GM23338 (cell line): ENCODE measurements at regions not wholly inside any gene's neighbourhood (a gene's known extent, or its start where the extent isn't known, plus 50 kb on each side); places are given as distances from the start of the nearest gene placed in this dataset.
"Not testable (repeated sequence)": the region's sequence is repeated elsewhere in the genome, so short reads cannot be mapped to it uniquely, and the experiment has no call there.

Experiments used
- EZH2 ChIP-seq: fragments of 200-600 bp; sonication (generic); IDR thresholded peaks from one replicate; pipeline ENCODE4 v1.8.0; 2017; ENCODE audit warnings: antibody characterized with exemption, mild to moderate bottlenecking, low read depth; ENCODE audit not compliant: unreplicated experiment
- EZH2phosphoT487 ChIP-seq: fragments of 200-600 bp; sonication (generic); IDR thresholded peaks from one replicate; pipeline ENCODE4 v1.8.1; 2018; ENCODE audit warnings: antibody characterized with exemption; ENCODE audit not compliant: unreplicated experiment
- POLR2AphosphoS5 ChIP-seq: IDR thresholded peaks from 2 replicates; pipeline ENCODE4 v1.6.1; 2016; ENCODE audit warnings: antibody characterized with exemption, low read depth
- TF ChIP-seq, protein P1 (sequence below), 2 experiments: fragments of 200-600 bp in 1 of 2; sonication (generic) in 1 of 2; conservative IDR thresholded peaks; 2 replicates each; pipeline versions ENCODE4 v1.5.1 to v1.6.1; 2016 to 2017; ENCODE audit warnings: antibody characterized with exemption in 2 of 2, low read depth in 2 of 2, mild to moderate bottlenecking in 2 of 2, moderate library complexity in 1 of 2
- TF ChIP-seq, protein P2 (sequence below): IDR thresholded peaks from one replicate; pipeline ENCODE4 v1.6.1; 2018; ENCODE audit warnings: antibody characterized with exemption; ENCODE audit not compliant: unreplicated experiment

DNA sequence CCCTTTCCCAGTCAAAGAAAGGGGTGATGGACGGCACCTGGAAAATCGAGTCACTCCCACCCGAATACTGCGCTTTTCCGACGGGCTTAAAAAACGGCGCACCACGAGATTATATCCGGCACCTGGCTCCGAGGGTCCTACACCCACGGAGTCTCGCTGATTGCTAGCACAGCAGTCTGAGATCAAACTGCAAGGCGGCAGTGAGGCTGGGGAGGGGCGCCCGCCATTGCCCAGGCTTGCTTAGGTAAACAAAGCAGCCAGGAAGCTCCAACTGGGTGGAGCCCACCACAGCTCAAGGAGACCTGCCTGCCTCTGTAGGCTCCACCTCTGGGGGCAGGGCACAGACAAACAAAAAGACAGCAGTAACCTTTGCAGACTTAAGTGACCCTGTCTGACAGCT, 317.7 kb upstream of the GJE1 start:
- not testable (repeated sequence) for TF ChIP-seq POLR2AphosphoS5, EZH2phosphoT487, EZH2
- TF ChIP-seq, protein P1, sequence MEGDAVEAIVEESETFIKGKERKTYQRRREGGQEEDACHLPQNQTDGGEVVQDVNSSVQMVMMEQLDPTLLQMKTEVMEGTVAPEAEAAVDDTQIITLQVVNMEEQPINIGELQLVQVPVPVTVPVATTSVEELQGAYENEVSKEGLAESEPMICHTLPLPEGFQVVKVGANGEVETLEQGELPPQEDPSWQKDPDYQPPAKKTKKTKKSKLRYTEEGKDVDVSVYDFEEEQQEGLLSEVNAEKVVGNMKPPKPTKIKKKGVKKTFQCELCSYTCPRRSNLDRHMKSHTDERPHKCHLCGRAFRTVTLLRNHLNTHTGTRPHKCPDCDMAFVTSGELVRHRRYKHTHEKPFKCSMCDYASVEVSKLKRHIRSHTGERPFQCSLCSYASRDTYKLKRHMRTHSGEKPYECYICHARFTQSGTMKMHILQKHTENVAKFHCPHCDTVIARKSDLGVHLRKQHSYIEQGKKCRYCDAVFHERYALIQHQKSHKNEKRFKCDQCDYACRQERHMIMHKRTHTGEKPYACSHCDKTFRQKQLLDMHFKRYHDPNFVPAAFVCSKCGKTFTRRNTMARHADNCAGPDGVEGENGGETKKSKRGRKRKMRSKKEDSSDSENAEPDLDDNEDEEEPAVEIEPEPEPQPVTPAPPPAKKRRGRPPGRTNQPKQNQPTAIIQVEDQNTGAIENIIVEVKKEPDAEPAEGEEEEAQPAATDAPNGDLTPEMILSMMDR (conservative IDR thresholded peaks at IDR 0.05; ENCODE audit: low read depth in 2 of 2) = not testable (repeated sequence)
- TF ChIP-seq, protein P2, sequence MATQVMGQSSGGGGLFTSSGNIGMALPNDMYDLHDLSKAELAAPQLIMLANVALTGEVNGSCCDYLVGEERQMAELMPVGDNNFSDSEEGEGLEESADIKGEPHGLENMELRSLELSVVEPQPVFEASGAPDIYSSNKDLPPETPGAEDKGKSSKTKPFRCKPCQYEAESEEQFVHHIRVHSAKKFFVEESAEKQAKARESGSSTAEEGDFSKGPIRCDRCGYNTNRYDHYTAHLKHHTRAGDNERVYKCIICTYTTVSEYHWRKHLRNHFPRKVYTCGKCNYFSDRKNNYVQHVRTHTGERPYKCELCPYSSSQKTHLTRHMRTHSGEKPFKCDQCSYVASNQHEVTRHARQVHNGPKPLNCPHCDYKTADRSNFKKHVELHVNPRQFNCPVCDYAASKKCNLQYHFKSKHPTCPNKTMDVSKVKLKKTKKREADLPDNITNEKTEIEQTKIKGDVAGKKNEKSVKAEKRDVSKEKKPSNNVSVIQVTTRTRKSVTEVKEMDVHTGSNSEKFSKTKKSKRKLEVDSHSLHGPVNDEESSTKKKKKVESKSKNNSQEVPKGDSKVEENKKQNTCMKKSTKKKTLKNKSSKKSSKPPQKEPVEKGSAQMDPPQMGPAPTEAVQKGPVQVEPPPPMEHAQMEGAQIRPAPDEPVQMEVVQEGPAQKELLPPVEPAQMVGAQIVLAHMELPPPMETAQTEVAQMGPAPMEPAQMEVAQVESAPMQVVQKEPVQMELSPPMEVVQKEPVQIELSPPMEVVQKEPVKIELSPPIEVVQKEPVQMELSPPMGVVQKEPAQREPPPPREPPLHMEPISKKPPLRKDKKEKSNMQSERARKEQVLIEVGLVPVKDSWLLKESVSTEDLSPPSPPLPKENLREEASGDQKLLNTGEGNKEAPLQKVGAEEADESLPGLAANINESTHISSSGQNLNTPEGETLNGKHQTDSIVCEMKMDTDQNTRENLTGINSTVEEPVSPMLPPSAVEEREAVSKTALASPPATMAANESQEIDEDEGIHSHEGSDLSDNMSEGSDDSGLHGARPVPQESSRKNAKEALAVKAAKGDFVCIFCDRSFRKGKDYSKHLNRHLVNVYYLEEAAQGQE = not testable (repeated sequence)
